ENCODE measurements at regions not wholly inside any gene's neighbourhood (a gene's known extent, or its start where the extent isn't known, plus 50 kb on each side); places are given as distances from the start of the nearest gene placed in this dataset.
A peak's percentile ranks its signal among the peaks of the same experiment; 100 is the strongest.
"Not testable (repeated sequence)": the region's sequence is repeated elsewhere in the genome, so short reads cannot be mapped to it uniquely, and the experiment has no call there.

DNA sequence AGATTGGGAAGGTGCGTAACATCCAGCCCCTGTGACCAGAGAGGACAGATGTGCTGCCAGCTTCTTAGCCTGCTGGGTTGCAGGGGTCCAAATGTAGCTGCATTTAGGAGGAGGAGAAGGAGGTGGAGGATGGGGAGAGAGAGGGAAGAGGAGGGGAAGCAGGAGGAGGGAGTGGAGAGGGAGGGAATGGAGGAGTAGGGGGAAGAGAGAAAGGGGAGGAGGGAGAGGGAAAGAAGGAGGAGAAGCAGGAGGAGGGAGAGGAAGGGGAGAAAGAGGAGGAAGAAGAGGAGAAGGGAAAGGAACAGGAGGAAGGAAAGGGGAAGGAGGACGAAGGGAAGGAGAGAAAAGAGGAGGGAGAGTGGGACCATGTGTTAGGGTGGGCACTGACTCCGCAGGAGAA lies 108.6 kb downstream of the ABCC12 start:
- no peak for TF ChIP-seq POLR2A (IDR thresholded peaks at IDR 0.05; ENCODE audit: low read depth, low read length)
- no peak for FAIRE-seq
- no peak for DNase-seq (ENCODE audit: insufficient read length, low spot score)

DNA sequence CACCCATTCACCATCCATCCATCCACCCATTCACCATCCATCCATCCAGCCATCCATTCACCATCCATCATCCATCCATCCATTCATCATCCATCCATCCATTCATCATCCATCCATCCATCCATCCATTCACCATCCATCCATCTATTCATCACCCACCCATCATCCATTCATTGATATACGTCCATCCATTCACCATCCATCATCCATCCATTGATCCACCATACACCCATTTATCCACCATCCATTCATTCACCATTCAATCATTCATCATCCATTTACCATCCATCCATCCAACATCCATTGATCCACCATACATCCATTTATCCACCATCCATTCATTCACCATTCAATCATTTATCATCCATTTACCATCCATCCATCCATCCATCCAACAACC lies 111.7 kb downstream of the ABCC12 start:
- TF ChIP-seq POLR2A (IDR thresholded peaks at IDR 0.05; ENCODE audit: low read depth, low read length) = no peak
- DNase-seq (ENCODE audit: insufficient read length, low spot score) = no peak
- no peak for FAIRE-seq

DNA sequence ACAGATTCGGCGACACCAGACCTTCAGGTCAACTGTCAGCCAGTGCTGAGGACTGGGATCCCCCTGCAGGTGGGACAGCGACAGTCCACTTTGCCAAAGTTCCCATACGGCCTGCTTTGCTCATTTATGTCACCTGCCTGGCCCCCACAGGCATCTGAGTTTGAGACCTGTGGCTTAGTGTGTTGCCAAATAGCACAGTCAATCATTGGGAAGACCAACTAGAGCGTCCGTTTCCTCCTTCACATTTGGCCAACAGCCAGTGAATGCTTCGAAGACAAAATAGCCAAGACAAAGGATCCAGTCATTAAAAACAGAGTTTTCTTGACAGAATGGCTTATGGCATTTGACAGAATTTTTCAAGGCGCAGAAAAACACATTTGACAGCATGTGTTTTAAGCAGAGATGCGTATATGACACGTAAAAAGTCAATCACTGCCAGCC lies 113.8 kb downstream of the ABCC12 start:
- TF ChIP-seq POLR2A (IDR thresholded peaks at IDR 0.05; ENCODE audit: low read depth, low read length) = no peak
- DNase-seq (ENCODE audit: insufficient read length, low spot score) = no peak
- FAIRE-seq = no peak

DNA sequence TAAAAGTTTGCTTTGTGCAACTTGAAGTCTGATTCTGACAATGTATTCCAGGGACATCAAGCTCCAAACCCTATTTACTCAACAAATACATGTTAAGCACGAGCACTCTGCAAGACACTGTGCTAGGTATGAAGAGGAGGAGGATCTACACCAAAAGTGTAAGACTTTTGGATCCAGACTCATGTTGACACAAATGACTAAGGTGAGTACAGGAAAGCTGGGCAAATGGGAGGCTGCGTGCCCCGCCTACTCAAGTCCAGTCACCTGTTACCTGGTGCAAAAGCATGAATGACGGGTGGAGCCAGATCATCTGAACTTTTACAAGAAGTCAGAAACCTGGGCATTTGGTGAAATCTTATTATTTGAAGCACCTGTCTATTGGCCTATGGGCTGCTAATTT lies 120.7 kb downstream of the ABCC12 start:
- no peak for TF ChIP-seq POLR2A (IDR thresholded peaks at IDR 0.05; ENCODE audit: low read depth, low read length)
- DNase-seq (ENCODE audit: insufficient read length, low spot score) (no peak), FAIRE-seq (no peak)

DNA sequence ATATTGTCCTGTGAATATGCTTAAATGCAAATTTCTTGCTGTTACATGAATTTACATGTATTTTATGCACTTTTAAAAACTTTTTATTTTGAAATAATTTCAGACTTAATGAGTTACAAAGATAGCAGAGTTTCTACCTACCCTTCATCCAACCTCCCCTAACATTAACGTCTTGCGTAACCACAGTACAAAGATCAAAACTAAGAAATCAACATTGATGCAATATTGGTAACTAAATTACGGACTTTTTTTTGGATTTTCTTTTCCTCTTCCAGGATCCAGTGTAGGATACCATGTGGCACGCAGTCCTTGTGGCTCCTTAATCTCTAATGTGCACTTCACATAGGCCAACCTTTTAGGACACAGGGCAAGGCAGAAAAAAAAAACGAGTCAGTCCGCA lies 124.9 kb downstream of the ABCC12 start:
- DNase-seq (ENCODE audit: insufficient read length, low spot score) (no peak), FAIRE-seq (no peak)
- TF ChIP-seq POLR2A (IDR thresholded peaks at IDR 0.05; ENCODE audit: low read depth, low read length) = no peak

DNA sequence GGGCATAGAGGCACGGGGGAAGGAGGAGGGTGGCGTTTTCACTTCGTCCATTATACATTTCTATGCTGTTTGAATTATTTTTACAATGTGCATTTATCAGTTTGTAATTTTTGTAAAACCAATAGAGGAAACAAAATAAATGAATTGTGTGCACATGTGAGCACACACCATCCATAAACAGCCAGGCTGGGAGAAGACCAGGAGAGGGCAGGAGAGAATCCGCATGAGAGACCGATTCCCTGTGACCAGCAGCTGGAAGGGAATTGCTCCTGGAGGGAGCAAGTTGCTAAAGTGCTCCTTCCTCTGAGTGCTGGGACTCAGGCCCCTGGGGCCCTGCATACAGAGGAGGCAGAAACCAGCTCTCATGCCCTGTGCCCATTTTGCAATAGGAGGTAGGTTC lies 126.0 kb downstream of the ABCC12 start:
- TF ChIP-seq POLR2A (IDR thresholded peaks at IDR 0.05; ENCODE audit: low read depth, low read length) = no peak
- FAIRE-seq = no peak

DNA sequence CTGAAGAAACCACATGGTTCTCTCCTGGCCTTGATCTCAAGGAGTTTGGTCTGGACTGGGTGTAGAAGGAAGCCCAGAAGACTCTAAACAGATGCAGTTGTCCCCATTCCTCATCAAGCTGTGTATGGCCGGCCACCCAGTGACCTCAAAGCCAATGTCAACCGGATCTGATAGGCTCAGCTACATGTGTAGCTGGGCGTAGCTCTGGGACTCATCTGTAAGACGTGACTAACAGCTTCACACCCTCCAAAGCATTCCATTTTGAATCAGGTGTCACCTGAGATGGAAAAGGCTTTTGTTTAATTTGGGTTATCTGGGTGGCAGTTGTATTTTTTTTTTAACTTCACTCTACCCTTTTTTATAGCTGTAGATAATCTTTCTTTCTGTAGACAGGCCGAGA lies 130.4 kb downstream of the ABCC12 start:
- DNase-seq (ENCODE audit: insufficient read length, low spot score) = no peak
- no peak for FAIRE-seq
- no peak for TF ChIP-seq POLR2A (IDR thresholded peaks at IDR 0.05; ENCODE audit: low read depth, low read length)

More for the DNA sequence above, 126.0 kb downstream of the ABCC12 start:
- DNase-seq (ENCODE audit: insufficient read length, low spot score) = no peak

DNA sequence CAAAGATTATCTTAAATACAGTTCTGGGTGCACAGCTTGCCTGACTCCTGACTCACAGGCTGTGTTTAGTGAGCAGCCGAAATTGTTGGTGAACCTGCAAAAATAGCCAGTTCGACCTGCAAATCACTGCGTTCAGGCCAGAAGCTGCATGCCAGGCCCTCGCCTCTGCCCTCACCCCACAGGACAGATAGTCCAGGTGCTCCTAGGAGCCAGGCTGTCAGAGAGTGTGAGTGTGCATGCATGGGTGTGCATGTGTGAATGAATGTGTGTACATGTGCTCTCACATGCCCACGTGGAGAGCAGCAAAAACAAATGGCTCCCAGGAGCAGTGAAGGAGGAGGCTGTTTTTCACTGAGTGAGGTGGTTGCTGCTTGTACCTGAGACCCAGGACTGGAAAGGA lies 131.8 kb downstream of the ABCC12 start:
- no peak for TF ChIP-seq POLR2A (IDR thresholded peaks at IDR 0.05; ENCODE audit: low read depth, low read length)
- FAIRE-seq (no peak), DNase-seq (ENCODE audit: insufficient read length, low spot score) (no peak)

DNA sequence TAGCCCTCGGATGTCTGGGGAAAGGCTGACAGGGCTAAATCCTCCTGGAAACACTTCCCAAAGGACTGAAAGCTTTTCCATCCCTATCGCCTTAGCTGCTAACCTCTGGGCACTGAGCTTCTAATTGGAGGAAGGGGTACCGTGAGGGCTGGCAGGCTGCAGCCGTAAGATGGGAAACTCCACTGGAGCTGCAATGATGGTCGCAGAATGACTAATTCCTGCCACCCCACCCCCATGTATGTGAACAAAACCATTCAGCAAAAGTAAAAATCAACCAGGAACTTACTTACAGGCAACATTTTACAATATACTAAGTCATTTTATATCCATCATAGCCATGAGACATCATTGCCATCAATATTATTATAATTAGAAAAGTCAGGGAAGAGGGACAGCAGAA lies 133.3 kb downstream of the ABCC12 start:
- TF ChIP-seq POLR2A (IDR thresholded peaks at IDR 0.05; ENCODE audit: low read depth, low read length) = no peak
- no peak for FAIRE-seq
- no peak for DNase-seq (ENCODE audit: insufficient read length, low spot score)

DNA sequence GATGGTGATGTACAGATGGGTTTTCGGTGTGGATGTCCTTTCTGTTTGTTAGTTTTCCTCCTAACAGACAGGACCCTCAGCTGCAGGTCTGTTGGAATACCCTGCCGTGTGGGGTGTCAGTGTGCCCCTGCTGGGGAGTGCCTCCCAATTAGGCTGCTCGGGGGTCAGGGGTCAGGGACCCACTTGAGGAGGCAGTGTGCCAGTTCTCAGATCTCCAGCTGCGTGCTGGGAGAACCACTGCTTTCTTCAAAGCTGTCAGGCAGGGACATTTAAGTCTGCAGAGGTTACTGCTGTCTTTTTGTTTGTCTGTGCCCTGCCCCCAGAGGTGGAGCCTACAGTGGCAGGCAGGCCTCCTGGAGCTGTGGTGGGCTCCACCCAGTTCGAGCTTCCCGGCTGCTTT lies 135.2 kb downstream of the ABCC12 start:
- DNase-seq (ENCODE audit: insufficient read length, low spot score); FAIRE-seq: not testable (repeated sequence)

DNA sequence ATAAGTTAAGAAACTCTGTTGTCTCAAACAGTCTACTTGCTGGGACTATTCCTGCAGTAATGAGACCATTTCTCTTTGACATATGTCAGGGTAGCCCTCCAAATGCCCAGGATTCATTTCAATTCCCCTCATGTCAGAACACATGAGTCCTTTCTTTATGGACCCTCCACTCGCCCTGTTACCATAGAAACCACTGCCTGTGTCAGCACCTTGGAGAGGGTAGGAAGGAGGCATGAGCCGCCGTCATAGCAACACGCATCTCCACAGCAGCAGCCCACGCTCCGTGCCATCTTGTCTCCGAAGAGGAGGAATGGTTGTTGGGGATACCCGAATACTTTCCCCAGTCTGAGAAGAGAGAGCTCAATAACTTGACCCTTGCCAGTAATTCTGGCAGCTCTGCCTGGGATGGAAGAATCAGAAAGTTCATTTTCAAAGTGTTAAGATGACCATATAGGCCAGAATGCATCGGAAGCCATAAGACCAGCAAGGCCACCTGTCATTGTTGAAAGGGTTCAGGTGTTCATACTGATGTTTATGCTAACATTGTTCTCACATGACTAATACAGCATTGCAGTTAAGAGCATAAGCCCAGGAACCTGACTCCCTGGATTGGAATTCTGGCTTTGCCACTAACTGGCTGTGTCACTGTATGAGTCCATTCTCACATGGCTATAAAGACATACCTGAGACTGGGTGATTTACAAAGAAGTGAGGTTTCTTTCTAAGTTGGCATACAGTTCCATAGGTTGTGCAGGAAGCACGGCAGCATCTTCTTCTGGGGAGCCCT lies 141.3 kb downstream of the ABCC12 start:
- no peak for TF ChIP-seq POLR2A (IDR thresholded peaks at IDR 0.05; ENCODE audit: low read depth, low read length)
- FAIRE-seq (peak; percentile 58), DNase-seq (ENCODE audit: insufficient read length, low spot score) (peak; percentile 64)

DNA sequence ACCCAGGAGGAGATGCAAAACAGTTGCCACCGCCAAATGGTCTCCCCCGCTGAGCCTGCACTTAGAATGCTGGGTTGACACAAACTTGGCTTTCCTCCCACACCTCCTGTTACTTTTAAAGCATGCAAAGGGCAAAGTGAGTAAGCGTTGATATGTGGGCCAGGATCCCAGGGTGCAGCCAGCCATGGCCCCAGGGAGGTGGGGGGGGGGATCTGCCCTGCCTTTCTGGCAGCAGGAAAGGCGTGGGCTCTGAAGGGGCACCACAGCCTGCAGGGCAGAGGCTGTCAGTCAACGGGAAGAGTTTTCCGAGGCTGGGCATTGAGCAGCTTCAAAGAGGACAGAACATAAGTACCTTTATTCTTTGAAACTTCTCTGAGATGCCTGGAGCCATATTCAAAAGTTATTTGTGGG lies 142.3 kb downstream of the ABCC12 start:
- DNase-seq (ENCODE audit: insufficient read length, low spot score) = peak; percentile 68
- no peak for TF ChIP-seq POLR2A (IDR thresholded peaks at IDR 0.05; ENCODE audit: low read depth, low read length)
- FAIRE-seq = peak; percentile 65

DNA sequence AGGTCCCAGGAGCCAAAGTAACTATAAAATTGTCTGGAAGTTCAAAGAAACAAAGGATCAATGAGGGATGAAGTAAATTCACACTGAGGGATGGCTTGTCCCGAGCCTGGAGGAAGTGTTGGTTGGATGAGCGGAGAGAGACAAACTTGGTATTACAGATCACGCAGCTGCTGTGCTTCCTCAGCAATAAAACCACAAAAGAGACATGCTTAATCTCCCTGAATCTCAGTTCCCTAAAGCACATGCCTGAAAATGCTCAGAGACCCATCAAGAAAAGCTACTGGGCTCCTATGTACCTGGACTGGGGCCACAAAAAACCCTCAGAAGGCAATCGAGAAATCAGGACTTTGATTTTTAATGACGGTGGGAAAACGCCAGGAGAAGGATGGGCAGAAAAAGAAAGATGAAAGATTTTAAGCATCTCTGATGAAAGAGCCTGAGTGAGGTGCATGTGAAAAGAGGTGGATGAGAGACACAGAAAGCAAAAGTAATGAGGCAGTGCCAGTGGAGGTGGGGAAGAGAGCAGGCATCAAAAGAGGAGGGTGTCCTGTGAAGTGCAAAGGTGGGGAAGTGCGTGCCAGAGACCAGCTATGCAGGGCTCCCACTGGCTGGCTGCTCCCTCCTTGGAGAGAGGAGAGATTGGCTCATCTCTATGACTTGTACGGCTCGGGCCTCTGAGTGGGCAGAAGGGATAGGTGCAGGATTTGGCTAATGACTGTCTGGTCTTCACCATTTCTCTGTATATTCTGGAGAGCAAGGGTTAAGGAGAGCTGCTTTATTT lies 143.7 kb downstream of the ABCC12 start:
- no peak for TF ChIP-seq POLR2A (IDR thresholded peaks at IDR 0.05; ENCODE audit: low read depth, low read length)
- no peak for FAIRE-seq
- DNase-seq (ENCODE audit: insufficient read length, low spot score) = no peak

DNA sequence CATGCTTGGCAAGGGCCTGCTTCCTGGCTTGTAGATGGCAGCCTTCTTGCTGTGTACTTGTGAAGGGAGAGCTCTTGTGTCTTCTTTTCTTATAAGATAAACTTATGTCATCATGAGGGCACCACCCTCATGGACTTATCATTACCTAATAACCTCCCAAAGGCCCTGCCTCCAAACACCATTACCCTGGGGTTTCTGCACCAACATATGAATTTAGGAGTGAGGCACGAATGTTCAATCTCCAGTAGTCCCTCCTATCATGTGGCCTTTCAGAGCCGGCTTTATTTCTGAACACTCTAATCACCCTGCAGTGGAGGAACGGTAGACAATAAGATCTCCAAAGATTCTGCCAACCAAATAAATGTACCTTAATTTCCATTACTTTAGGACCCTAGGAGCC lies 144.3 kb downstream of the ABCC12 start:
- TF ChIP-seq POLR2A (IDR thresholded peaks at IDR 0.05; ENCODE audit: low read depth, low read length) = no peak
- FAIRE-seq (no peak), DNase-seq (ENCODE audit: insufficient read length, low spot score) (no peak)

DNA sequence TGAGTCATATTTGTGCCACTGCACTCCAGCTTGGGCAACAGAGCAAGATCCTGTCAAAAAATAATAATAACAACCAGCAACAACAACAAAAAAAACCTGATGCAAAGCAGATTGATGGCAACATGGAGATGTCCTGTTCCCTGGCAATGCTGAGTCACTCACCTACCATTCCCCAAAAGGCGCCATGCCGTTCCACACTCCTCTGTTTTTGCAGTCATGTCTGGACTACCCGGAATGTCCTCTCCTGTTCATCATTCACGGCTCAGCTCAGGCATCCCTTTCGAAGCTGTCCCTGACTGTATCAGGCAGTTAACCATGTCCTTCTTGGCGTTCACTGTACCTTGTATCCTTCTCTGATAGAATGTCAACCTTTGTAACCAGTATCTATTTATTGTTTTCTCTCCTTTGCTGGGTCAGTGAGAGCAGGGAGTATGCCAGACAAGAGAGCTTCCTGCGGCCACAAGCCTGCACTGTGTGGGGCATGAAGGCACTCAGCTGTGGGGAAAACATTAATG lies 147.7 kb downstream of the ABCC12 start:
- FAIRE-seq (no peak), DNase-seq (ENCODE audit: insufficient read length, low spot score) (no peak)
- TF ChIP-seq POLR2A (IDR thresholded peaks at IDR 0.05; ENCODE audit: low read depth, low read length) = no peak
